ENCODE measurements at regions not wholly inside any gene's neighbourhood (a gene's known extent, or its start where the extent isn't known, plus 50 kb on each side); places are given as distances from the start of the nearest gene placed in this dataset.

GRCh38 chr14:85172889-85173477 lies 357.0 kb upstream of the FLRT2 start:
- Histone ChIP-seq H3K4me3 (ENCODE audit: low read depth, low read length) (no peak overlapping the region), H2AFZ (no peak overlapping the region), H3K9me3 (ENCODE audit: control insufficient read depth, low read length) (no peaks in the 10 kb centered on the region), H3K4me1 (no peaks in the 10 kb centered on the region), H3K27ac (no peak overlapping the region), H3K79me2 (no peaks in the 10 kb centered on the region), H3K27me3 (ENCODE audit: control insufficient read depth, insufficient read depth, low read length) (no peaks in the 10 kb centered on the region), H3K36me3 (ENCODE audit: control insufficient read depth, insufficient read depth, low read length) (no peaks in the 10 kb centered on the region), H3K9ac (no peak overlapping the region), H3K4me2 (ENCODE audit: low read length) (no peak overlapping the region)
- no peak for TF ChIP-seq CTCF (IDR thresholded peaks at IDR 0.05)

- Histone ChIP-seq H3K9me3 (ENCODE audit: control insufficient read depth, low read length) (no peaks in the 10 kb centered on the region), H3K4me1 (no peaks in the 10 kb centered on the region), H3K4me2 (ENCODE audit: low read length) (no peak overlapping the region), H2AFZ (no peak overlapping the region), H3K79me2 (no peaks in the 10 kb centered on the region), H3K27ac (no peak overlapping the region), H3K4me3 (ENCODE audit: low read depth, low read length) (no peak overlapping the region), H3K36me3 (ENCODE audit: control insufficient read depth, insufficient read depth, low read length) (no peaks in the 10 kb centered on the region), H3K27me3 (ENCODE audit: control insufficient read depth, insufficient read depth, low read length) (no peaks in the 10 kb centered on the region), H3K9ac (no peak overlapping the region)
- no peak for TF ChIP-seq CTCF (IDR thresholded peaks at IDR 0.05)
These were observed 354.4 kb upstream of the FLRT2 start for GRCh38 chr14:85175556-85175955.

GRCh38 chr14:85178864-85179263 lies 351.1 kb upstream of the FLRT2 start:
- Histone ChIP-seq H3K27ac (no peak overlapping the region), H3K36me3 (ENCODE audit: control insufficient read depth, insufficient read depth, low read length) (no peaks in the 10 kb centered on the region), H3K4me1 (no peaks in the 10 kb centered on the region), H2AFZ (no peak overlapping the region), H3K4me3 (ENCODE audit: low read depth, low read length) (no peak overlapping the region), H3K9ac (no peak overlapping the region), H3K4me2 (ENCODE audit: low read length) (no peak overlapping the region), H3K79me2 (no peaks in the 10 kb centered on the region), H3K27me3 (ENCODE audit: control insufficient read depth, insufficient read depth, low read length) (no peaks in the 10 kb centered on the region), H3K9me3 (ENCODE audit: control insufficient read depth, low read length) (no peaks in the 10 kb centered on the region)
- TF ChIP-seq CTCF (IDR thresholded peaks at IDR 0.05): no peak

GRCh38 chr14:85180876-85181275 lies 349.1 kb upstream of the FLRT2 start:
- Histone ChIP-seq H3K27ac (no peak overlapping the region), H3K4me1 (no peaks in the 10 kb centered on the region), H3K4me3 (ENCODE audit: low read depth, low read length) (no peak overlapping the region), H3K9me3 (ENCODE audit: control insufficient read depth, low read length) (no peaks in the 10 kb centered on the region), H3K36me3 (ENCODE audit: control insufficient read depth, insufficient read depth, low read length) (no peaks in the 10 kb centered on the region), H3K9ac (no peak overlapping the region), H3K27me3 (ENCODE audit: control insufficient read depth, insufficient read depth, low read length) (no peaks in the 10 kb centered on the region), H3K4me2 (ENCODE audit: low read length) (no peak overlapping the region), H3K79me2 (no peaks in the 10 kb centered on the region), H2AFZ (no peak overlapping the region)
- no peak for TF ChIP-seq CTCF (IDR thresholded peaks at IDR 0.05)

GRCh38 chr14:85182282-85182681 lies 347.7 kb upstream of the FLRT2 start:
- H3K4me3 ChIP-seq (ENCODE audit: low read depth, low read length): no peak overlapping the region
- H3K27ac ChIP-seq: no peak overlapping the region
- no peak for TF ChIP-seq CTCF (IDR thresholded peaks at IDR 0.05)
- no peak overlapping the region for H2AFZ ChIP-seq
- no peaks in the 10 kb centered on the region for H3K36me3 ChIP-seq (ENCODE audit: control insufficient read depth, insufficient read depth, low read length)
- H3K4me1 ChIP-seq: no peaks in the 10 kb centered on the region
- no peaks in the 10 kb centered on the region for H3K79me2 ChIP-seq
- H3K9ac ChIP-seq: no peak overlapping the region
- no peaks in the 10 kb centered on the region for H3K9me3 ChIP-seq (ENCODE audit: control insufficient read depth, low read length)
- no peaks in the 10 kb centered on the region for H3K27me3 ChIP-seq (ENCODE audit: control insufficient read depth, insufficient read depth, low read length)
- no peak overlapping the region for H3K4me2 ChIP-seq (ENCODE audit: low read length)
